ENCODE measurements at regions not wholly inside any gene's neighbourhood (a gene's known extent, or its start where the extent isn't known, plus 50 kb on each side); places are given as distances from the start of the nearest gene placed in this dataset.
"Not testable (repeated sequence)": the region's sequence is repeated elsewhere in the genome, so short reads cannot be mapped to it uniquely, and the experiment has no call there.

GRCh38 chr20:39961637-39962244 is 727.3 kb downstream of the MAFB start:
- Histone ChIP-seq H3K4me2 (ENCODE audit: low read length) (no peak overlapping the region), H4K20me1 (ENCODE audit: control insufficient read depth, insufficient read depth, low read depth, low read length) (no peaks in the 10 kb centered on the region), H3K27ac (ENCODE audit: low read depth, low read length) (no peak overlapping the region), H3K79me2 (ENCODE audit: control insufficient read depth, low read length) (no peaks in the 10 kb centered on the region), H3K9me2 (replicated peaks; ENCODE audit: control insufficient read depth, low read length) (no peaks in the 10 kb centered on the region), H3K4me1 (ENCODE audit: control insufficient read depth, low read length) (no peaks in the 10 kb centered on the region), H3K4me3 (ENCODE audit: low read length) (no peak overlapping the region), H3K9me3 (ENCODE audit: control insufficient read depth, insufficient read depth, low read length) (no peaks in the 10 kb centered on the region), H3F3A (ENCODE audit: control insufficient read depth, insufficient read depth) (no peaks in the 10 kb centered on the region), H3K27me3 (ENCODE audit: control insufficient read depth, low read length) (no peaks in the 10 kb centered on the region), H3K36me3 (ENCODE audit: control insufficient read depth, low read length) (no peaks in the 10 kb centered on the region)
- TF ChIP-seq EZH2phosphoT487 (IDR thresholded peaks at IDR 0.05; ENCODE audit: borderline replicate concordance, low read length): no peak
- TF ChIP-seq CTCF (IDR thresholded peaks at IDR 0.05; ENCODE audit: low read depth, low read length, poor library complexity, severe bottlenecking): no peak

- H3K79me2 ChIP-seq (ENCODE audit: control insufficient read depth, low read length): no peaks in the 10 kb centered on the region
- no peak overlapping the region for H3K4me3 ChIP-seq (ENCODE audit: low read length)
- no peaks in the 10 kb centered on the region for H3K27me3 ChIP-seq (ENCODE audit: control insufficient read depth, low read length)
- H3K9me3 ChIP-seq (ENCODE audit: control insufficient read depth, insufficient read depth, low read length): no peaks in the 10 kb centered on the region
- H3K4me2 ChIP-seq (ENCODE audit: low read length): no peak overlapping the region
- TF ChIP-seq CTCF (IDR thresholded peaks at IDR 0.05; ENCODE audit: low read depth, low read length, poor library complexity, severe bottlenecking): no peak
- TF ChIP-seq EZH2phosphoT487 (IDR thresholded peaks at IDR 0.05; ENCODE audit: borderline replicate concordance, low read length): no peak
- H3K36me3 ChIP-seq (ENCODE audit: control insufficient read depth, low read length): no peaks in the 10 kb centered on the region
- H3F3A ChIP-seq (ENCODE audit: control insufficient read depth, insufficient read depth): no peaks in the 10 kb centered on the region
- H3K4me1 ChIP-seq (ENCODE audit: control insufficient read depth, low read length): no peaks in the 10 kb centered on the region
- no peaks in the 10 kb centered on the region for H4K20me1 ChIP-seq (ENCODE audit: control insufficient read depth, insufficient read depth, low read depth, low read length)
- H3K9me2 ChIP-seq (replicated peaks; ENCODE audit: control insufficient read depth, low read length): no peaks in the 10 kb centered on the region
- H3K27ac ChIP-seq (ENCODE audit: low read depth, low read length): no peak overlapping the region
Observed at GRCh38 chr20:39960522-39961428, 728.3 kb downstream of the MAFB start.

- H3K27me3 ChIP-seq (ENCODE audit: control insufficient read depth, low read length); H3K9me2 ChIP-seq (replicated peaks; ENCODE audit: control insufficient read depth, low read length); H3K4me1 ChIP-seq (ENCODE audit: control insufficient read depth, low read length); H3K9me3 ChIP-seq (ENCODE audit: control insufficient read depth, insufficient read depth, low read length); H3K36me3 ChIP-seq (ENCODE audit: control insufficient read depth, low read length); H4K20me1 ChIP-seq (ENCODE audit: control insufficient read depth, insufficient read depth, low read depth, low read length); H3K27ac ChIP-seq (ENCODE audit: low read depth, low read length); H3K4me3 ChIP-seq (ENCODE audit: low read length); H3K4me2 ChIP-seq (ENCODE audit: low read length); H3K79me2 ChIP-seq (ENCODE audit: control insufficient read depth, low read length); H3F3A ChIP-seq (ENCODE audit: control insufficient read depth, insufficient read depth): not testable (repeated sequence)
Observed at GRCh38 chr20:39957911-39958310, 731.1 kb downstream of the MAFB start.

GRCh38 chr20:39954621-39955020 is 734.4 kb downstream of the MAFB start:
- no peaks in the 10 kb centered on the region for H3K36me3 ChIP-seq (ENCODE audit: control insufficient read depth, low read length)
- no peaks in the 10 kb centered on the region for H3K4me1 ChIP-seq (ENCODE audit: control insufficient read depth, low read length)
- H3K27me3 ChIP-seq (ENCODE audit: control insufficient read depth, low read length): no peaks in the 10 kb centered on the region
- no peaks in the 10 kb centered on the region for H3F3A ChIP-seq (ENCODE audit: control insufficient read depth, insufficient read depth)
- TF ChIP-seq EZH2phosphoT487 (IDR thresholded peaks at IDR 0.05; ENCODE audit: borderline replicate concordance, low read length) (no peak), CTCF (IDR thresholded peaks at IDR 0.05; ENCODE audit: low read depth, low read length, poor library complexity, severe bottlenecking) (no peak)
- H3K79me2 ChIP-seq (ENCODE audit: control insufficient read depth, low read length): no peaks in the 10 kb centered on the region
- no peaks in the 10 kb centered on the region for H4K20me1 ChIP-seq (ENCODE audit: control insufficient read depth, insufficient read depth, low read depth, low read length)
- no peak overlapping the region for H3K4me2 ChIP-seq (ENCODE audit: low read length)
- no peaks in the 10 kb centered on the region for H3K9me3 ChIP-seq (ENCODE audit: control insufficient read depth, insufficient read depth, low read length)
- H3K4me3 ChIP-seq (ENCODE audit: low read length): no peak overlapping the region
- H3K9me2 ChIP-seq (replicated peaks; ENCODE audit: control insufficient read depth, low read length): no peaks in the 10 kb centered on the region
- H3K27ac ChIP-seq (ENCODE audit: low read depth, low read length): no peak overlapping the region

Data from DOHH2 (cell line).